Lower lobe of right lung (tissue), 2 donors: ENCODE measurements at regions not wholly inside any gene's neighbourhood (a gene's known extent, or its start where the extent isn't known, plus 50 kb on each side); places are given as distances from the start of the nearest gene placed in this dataset.

ENCODE experiments used
- ATAC-seq, 2 donors: fragments of 200-7000 bp; cut with Tn5 transposase; one replicate each; pipeline ENCODE4 v1.9.1; 2020 to 2022; ENCODE audit warnings: mild to moderate bottlenecking in 2 of 2, moderate library complexity in 2 of 2
- DNase-seq: peaks from one replicate; pipeline ENCODE4 v3.0.0-alpha.2; 2020
- H3K27ac ChIP-seq: fragments of 200-600 bp; one replicate; pipeline ENCODE4 v1.8.0; 2022
- H3K27me3 ChIP-seq: fragments of 200-600 bp; one replicate; pipeline ENCODE4 v1.8.0; 2022; ENCODE audit warnings: low read depth
- H3K36me3 ChIP-seq: fragments of 200-600 bp; one replicate; pipeline ENCODE4 v1.8.0; 2022; ENCODE audit warnings: mild to moderate bottlenecking
- H3K4me1 ChIP-seq: fragments of 200-600 bp; one replicate; pipeline ENCODE4 v1.8.0; 2022
- H3K4me3 ChIP-seq: fragments of 200-600 bp; one replicate; pipeline ENCODE4 v1.8.0; 2022; ENCODE audit warnings: mild to moderate bottlenecking
- H3K9me3 ChIP-seq: fragments of 200-600 bp; one replicate; pipeline ENCODE4 v1.8.0; 2022
- CTCF ChIP-seq: fragments of 200-600 bp; IDR thresholded peaks from one replicate; pipeline ENCODE4 v1.8.0; 2022; ENCODE audit warnings: antibody characterized with exemption, mild to moderate bottlenecking
- intact Hi-C: fragments of 100-400 bp; cut with DNase I; formaldehyde crosslinking; loops from one replicate; pipeline ENCODE4 v1.11.0; 2022
- donor health status: DM: no; HTN: yes; CAD: no; lungs with severe emphysema.

DNA sequence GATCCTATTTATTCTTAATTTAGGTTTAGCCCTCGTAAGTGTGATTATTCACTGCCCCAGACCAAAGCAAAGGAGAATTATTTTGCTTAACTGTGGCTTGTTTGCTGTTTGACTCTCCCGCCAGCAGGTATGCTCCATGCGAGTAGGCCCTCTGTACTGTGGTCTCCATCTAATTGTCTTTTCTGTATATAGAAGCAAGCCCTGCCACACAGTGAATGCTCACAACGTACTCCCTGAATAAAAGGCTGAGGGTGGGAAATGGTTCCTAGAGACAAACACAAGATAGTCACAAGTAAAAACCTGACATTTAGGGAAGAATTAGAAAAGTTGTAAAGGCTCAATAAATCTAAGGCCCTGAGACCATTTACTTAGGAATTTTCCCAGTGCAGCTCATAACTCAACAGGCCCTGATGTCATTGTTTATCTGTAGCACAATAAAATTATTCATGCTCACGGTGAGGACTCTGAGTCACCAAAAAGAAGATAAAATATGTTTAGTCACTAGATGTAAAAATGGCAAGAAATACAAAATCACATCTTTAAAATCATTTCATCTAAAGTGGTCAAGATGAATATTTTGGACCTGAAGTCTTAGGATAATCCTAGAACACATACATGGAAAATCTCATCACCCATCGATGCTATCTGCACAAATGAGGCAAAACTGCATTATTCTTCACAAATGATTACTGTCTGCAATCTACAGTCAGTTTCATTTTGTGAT lies 473.2 kb downstream of the ENC1 start:
- H3K27ac ChIP-seq, result no peak overlapping the region
- no peaks in the 10 kb centered on the region for H3K9me3 ChIP-seq
- H3K4me1 ChIP-seq, result no peaks in the 10 kb centered on the region
- ATAC-seq, result no peak
- no peak for TF ChIP-seq CTCF
- no peaks in the 10 kb centered on the region for H3K36me3 ChIP-seq
- no peak overlapping the region for H3K4me3 ChIP-seq
- no peaks in the 10 kb centered on the region for H3K27me3 ChIP-seq
- intact Hi-C loops, result no loop called here
- no peak for DNase-seq

GRCh38 chr5:74166064-74166463 lies 474.5 kb downstream of the ENC1 start:
- no peak for TF ChIP-seq CTCF
- Histone ChIP-seq H3K27me3 (no peaks in the 10 kb centered on the region), H3K4me3 (no peak overlapping the region), H3K4me1 (no peaks in the 10 kb centered on the region), H3K27ac (no peak overlapping the region), H3K36me3 (no peaks in the 10 kb centered on the region), H3K9me3 (no peaks in the 10 kb centered on the region)
- ATAC-seq (no peak), DNase-seq (no peak)
- intact Hi-C loops, result no loop called here

GRCh38 chr5:74164725-74165235 lies 475.7 kb downstream of the ENC1 start:
- no peak for DNase-seq
- ATAC-seq, result peak in 1 of 2 donors; percentile 32
- H3K36me3 ChIP-seq, result no peaks in the 10 kb centered on the region
- H3K27me3 ChIP-seq, result no peaks in the 10 kb centered on the region
- H3K4me1 ChIP-seq, result no peaks in the 10 kb centered on the region
- H3K27ac ChIP-seq, result no peak overlapping the region
- TF ChIP-seq CTCF, result no peak
- intact Hi-C loops, result no loop called here
- no peaks in the 10 kb centered on the region for H3K9me3 ChIP-seq
- H3K4me3 ChIP-seq, result no peak overlapping the region

GRCh38 chr5:74162524-74162923 lies 478.0 kb downstream of the ENC1 start:
- H3K36me3 ChIP-seq, result no peaks in the 10 kb centered on the region
- no peaks in the 10 kb centered on the region for H3K9me3 ChIP-seq
- no peak for DNase-seq
- intact Hi-C loops, result no loop called here
- no peaks in the 10 kb centered on the region for H3K27me3 ChIP-seq
- no peak overlapping the region for H3K4me3 ChIP-seq
- ATAC-seq, result no peak
- no peak overlapping the region for H3K27ac ChIP-seq
- no peaks in the 10 kb centered on the region for H3K4me1 ChIP-seq
- TF ChIP-seq CTCF, result no peak

- Histone ChIP-seq H3K27me3 (no peaks in the 10 kb centered on the region), H3K36me3 (no peaks in the 10 kb centered on the region), H3K4me1 (no peaks in the 10 kb centered on the region), H3K9me3 (no peaks in the 10 kb centered on the region), H3K4me3 (no peak overlapping the region), H3K27ac (no peak overlapping the region)
- TF ChIP-seq CTCF, result no peak
- intact Hi-C loops, result no loop called here
- no peak for DNase-seq
- no peak for ATAC-seq
Measured at GRCh38 chr5:74161170-74161569, 479.4 kb downstream of the ENC1 start.
